HG03196 (cell line): ENCODE measurements at regions not wholly inside any gene's neighbourhood (a gene's known extent, or its start where the extent isn't known, plus 50 kb on each side); places are given as distances from the start of the nearest gene placed in this dataset.

Experiments used
- ATAC-seq: cut with Tn5 transposase; IDR thresholded peaks from one replicate; pipeline ENCODE4 v1.9.1; 2021; ENCODE audit not compliant: unreplicated experiment

DNA sequence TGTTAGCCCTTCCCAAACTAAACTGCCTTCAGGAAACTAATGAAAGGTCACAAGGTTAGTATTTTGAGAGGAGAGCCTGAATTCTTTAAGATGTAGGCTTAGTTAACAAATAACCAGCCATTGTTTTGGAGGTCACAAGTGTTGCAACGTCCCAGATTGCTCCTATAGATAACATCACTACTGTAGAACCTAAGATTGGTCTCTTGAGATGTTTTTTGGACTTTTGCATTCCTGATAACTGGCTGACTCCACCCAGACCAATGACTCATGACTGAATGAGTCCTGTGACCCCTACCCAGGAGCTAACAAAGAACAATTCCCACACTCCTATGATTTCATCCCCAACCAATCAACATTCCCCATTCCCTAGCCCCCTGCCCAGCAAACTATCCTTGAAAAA lies 178.8 kb downstream of the SCP2D1 start:
- ATAC-seq = no peak

DNA sequence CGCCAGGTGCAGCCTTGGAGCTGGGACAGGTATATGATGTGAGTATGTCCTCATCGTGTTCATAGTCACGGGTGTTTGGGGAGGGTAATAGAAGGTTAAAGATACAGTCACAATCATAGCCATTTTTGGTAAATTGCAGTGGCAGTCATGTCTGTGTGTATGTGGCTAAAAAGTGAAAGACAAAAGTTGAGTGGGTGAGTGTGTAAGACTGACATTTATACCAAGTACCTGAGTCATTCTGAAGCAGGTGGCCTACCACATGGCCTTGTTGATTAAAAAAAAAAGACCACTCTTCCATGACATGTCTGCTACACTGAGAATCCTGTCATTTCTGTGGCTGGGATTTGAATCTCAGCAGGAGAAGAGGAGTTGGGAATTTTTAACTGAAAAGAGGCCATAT lies 181.9 kb downstream of the SCP2D1 start:
- ATAC-seq = no peak

DNA sequence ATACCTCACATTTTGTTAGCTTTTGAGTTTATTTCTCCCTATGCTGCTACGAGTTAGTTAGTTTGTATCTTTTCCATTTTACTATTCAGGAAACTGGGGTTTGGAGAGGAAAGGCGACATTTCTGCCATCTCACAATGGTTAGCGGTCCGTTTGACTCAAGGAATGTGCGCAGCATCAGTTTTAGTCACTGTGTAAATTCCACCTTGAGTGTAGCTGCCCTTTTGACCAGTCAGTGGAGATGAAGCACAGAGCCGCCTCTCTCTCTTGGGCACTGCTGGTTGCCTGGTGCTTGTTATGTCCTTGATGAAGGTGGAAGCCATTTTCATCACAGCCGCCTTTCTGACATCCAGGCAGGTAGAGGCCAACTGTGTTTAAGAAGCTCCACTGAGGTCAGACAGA lies 185.5 kb downstream of the SCP2D1 start:
- ATAC-seq = no peak

DNA sequence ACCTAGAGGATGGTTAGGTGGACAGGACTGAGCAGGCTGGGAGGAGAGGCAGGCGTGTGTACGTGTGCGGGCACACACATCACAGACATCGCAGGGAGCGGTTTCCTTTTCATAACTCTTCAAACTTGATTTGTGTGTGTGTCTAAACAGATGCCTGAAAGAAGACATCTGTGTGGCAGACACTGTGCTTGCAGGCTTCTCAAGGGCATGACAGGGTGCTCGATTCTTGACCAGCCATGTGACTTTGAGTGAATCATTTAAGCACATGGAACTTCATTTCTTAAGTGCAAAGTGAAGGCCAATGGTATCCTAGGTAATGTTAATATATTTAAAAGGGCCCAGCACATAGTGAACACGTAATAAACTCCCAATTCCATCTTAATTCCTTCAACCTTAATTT lies 186.5 kb downstream of the SCP2D1 start:
- ATAC-seq = no peak

DNA sequence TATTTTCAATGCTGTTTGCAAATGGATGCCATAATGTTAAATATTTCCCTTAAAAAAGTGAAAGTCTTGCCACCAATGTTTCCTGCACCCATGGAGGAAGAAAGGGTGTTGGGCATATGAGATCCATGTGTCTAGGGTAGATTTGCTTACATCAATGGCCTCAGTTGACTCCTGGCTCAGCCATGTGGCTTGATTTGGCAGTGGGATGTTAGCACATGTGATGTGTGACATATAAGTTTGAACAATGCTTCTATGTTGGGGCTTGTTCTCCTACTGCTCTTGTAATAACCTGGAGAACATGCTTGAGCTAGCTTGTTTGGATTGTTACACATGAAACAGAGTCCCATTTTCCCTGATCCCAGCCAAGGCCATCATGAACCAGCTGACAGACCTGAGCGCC lies 187.6 kb downstream of the SCP2D1 start:
- no peak for ATAC-seq

DNA sequence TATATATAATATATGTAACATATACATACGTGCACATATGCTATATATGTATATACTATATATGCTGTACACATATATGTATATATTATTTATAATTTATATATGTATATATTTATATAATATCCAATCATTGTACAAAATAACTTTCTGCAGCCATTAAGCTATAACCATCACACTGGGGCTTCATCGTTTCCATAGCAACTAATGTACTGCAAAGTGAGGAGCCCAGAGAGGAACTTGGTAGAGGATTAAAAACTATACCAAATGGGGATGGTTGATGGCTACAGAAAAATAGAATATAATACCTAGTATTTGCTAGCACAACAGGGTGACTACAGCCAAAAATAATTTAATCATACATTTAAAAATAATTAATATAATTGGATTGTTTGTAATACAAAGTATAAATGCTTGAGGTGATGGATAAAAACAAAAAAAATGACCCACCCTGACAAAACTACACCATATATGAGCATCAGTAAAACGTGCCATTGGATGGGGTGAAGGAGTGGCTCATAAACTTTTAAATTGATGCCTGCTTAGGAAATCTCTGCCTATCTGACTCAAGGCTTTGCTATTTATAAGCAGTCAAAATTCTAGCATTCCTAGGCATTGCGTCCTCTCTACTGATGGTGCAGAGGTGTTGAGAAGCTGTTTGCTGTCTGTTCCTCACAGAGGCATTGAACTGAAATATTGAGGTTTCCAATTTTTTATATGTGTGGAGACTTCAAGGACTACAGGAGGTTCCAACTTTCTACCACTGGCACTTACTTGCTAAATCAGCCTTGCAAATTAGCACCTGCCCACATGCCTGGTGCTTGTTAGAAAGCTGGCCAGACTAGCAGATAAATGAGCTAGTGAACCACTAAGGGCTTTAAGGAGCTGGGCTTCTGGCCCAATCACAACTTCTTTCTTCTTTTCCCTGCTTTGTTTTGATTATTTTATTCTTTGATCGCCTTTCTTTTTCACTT lies 190.1 kb downstream of the SCP2D1 start:
- ATAC-seq = no peak

DNA sequence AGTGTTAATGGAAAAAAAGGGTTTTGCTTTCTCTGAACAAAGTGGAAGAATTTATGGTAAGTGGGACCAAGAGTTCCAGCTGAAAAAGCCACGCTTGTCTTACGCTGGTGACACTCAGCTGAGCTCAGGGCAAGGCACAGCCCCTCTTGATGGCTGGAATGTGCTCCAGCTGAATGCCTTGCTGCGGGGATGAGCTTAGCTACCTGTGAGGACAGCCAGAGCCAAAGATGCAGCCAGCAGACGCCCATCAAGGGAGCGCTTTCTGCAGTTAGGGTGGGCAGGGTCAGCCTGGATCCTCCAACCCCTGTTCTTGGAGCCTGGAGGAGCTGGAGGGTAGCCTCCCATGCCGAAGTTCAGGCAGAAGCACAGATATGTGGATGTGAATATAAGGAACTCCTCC lies 191.4 kb downstream of the SCP2D1 start:
- no peak for ATAC-seq

DNA sequence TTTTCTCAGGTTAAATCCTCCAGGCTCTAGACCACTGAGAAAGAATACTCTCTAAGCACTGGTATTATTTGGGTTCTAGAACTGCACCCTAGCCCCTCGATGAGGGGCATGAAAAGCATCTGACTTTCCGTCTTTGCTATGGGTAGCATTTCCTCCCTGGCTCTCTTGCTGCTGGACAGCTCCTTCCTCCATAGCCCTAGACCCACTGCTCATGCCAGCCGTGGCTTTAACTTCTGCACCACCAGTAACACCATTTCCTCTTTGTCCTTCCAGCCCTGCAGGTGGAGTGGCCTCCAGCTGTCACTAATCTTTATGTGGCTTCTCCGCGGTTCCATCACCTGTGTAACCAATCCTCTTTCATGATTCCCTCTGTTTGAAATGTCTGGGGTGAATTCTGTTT lies 194.9 kb downstream of the SCP2D1 start:
- no peak for ATAC-seq

DNA sequence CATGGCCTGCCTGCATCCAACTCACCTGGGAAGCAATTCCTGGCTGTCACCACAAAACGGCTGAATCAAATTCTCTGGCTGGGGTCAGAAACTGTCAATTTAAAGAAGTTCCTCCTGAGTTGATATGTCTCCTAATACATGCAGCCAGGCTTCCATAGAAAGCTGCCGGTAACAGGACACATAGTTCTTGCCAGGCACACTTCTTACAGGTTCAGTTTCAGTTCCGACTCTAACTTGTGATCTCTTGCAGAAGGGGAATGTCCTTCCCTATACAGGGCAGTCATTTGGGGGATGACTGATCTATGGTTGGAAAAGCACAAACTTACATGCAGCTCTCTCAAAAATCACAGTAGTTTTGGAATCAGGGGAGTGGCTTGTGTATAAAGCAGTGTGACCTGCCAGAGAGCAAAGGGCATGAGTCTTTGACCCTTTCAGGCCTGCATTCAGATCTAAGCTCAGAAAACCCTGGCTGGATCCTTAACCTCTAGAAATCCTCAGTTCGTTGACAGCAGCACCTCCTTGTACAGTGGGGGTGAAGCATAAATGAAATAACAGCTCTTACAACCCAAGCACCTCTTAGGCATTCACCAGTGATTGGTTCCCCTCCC lies 195.6 kb downstream of the SCP2D1 start:
- no peak for ATAC-seq

DNA sequence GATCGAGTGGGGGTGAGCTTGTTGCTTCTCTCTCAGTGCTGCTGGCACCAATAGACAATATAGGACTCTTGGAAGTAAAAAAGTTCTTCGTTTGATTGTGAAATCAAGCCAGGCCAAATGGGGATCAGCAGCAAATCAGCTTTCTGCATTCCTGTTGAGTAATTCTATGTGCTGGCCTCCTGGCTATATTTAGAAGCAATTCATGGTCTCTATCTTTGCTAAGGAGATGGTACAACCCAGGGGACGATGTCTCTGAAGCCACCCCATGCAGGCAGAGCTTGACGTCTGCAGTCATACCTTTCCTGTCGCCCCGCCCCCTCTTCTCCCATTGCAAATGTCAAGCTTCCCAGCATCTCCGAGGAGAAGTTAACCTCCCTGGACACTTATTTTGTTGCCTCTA lies 199.1 kb downstream of the SCP2D1 start:
- no peak for ATAC-seq

DNA sequence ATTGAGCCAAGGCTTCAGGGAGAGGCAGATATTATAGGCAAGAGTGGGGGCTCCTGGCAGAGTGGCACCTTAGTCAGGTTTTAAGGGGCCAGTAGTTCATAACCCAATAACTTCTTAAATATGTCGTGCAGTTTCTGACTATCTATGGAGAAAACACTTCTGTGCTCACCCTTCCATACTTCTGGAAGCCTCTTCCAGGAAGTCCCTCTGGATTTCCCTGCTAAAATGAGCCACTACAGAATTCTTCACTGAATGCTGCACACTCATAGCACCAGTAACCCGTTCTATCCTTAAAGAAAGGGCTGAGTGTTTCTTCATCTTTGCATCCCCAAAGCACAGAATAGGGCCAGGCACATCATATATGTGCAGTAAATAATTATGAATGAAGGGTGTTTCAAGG lies 198.5 kb upstream of the SLC24A3 start:
- no peak for ATAC-seq

DNA sequence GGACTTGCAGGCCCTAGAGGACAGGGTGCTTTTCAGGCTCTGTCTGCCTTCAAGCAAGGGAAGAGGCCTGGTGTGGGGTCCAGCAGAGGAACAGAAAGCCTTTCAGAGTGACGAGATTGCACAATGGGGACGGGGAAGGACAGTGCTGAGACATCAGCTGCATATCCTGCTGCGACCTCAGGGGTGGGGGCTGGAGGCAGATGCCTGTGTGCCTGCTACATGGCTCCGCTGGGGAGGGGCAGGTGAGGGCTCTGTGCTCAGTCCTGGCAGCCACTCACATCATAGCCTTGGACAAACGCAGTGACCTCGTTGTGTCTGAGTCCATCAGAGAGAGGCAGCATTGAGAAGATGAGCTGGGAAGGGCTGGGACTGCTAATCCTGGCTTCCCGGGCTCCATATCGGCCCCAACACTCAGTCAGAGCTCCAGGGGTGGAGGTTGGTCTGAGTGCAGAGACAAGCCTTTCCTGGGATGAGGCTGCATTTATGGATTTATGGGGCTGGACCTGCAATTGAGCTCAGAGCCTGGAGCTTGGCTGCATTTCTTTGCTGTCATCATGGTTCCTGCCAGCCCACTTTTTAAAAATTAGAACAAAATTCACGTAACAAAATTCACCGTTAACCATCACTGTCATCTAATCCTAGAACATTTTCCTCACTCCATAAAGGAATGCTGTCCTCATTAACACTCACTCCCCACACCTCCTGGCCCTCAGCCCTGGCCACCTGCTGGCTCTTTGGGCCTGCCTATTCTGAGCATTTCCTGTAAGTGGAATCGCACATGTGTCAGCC lies 196.9 kb upstream of the SLC24A3 start:
- ATAC-seq = no peak

DNA sequence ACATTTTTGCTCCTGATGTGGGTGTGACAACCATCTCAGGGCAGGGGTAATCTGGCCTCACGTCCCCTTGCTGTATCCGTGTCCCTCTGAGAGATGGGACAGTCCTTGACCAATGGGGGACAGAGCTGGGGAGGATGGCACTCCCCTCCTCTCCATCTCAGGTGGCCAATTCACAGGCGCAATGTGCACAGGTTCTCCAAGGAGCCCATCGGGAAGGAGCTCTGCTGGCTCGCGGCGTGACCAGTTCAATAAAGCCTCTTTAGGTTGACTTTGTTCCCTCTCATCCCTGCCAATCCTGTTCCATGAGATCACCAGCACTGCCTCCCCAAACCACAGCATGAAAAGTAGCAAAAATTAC lies 196.3 kb upstream of the SLC24A3 start:
- ATAC-seq = no peak

DNA sequence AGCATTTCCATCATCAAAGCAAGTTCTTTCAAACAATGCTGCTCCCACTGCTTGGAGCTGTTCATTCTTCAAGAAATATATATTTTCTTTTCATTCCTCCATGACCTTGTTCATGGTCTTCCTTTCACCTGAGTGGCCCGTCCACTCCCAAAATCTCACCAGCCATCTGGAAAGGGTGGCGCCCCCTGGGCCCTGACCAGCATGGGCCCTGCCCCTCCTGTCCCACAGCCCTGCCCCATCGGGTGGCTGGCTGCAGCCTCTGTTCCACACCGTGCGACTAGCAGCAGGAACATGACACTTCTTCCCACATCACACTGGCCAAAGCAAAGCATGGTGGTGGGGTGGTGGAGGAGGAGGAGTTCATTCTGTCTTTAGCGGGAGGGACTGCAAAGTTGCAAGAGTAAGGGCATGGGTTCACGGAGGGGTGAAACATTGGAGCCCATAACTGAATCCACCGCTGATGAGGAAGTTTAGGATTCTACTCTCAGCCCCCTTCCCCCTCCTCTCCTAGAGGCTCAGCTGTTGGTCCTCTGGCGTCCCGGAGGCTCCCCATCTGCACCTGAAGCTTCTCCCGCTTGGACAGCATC lies 195.2 kb upstream of the SLC24A3 start:
- no peak for ATAC-seq

DNA sequence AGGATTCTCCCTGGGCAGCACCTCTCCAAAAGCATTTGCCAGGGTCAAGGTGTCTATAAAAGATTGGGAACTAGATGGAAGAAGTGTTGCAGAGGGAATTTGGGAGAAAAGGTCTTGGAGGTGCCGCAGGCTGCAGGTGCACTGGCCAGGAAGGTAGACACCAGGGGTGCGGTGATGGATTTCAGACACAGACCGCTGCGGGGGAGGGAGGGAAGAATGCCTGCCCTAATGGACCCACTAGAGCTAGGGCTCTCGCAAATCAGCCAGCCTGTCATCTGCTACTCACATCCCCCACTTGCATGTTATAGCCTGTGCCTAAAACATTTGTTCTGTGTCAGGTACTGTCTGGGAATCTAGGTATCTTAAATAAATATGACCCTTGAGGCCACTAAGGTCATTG lies 193.6 kb upstream of the SLC24A3 start:
- no peak for ATAC-seq

DNA sequence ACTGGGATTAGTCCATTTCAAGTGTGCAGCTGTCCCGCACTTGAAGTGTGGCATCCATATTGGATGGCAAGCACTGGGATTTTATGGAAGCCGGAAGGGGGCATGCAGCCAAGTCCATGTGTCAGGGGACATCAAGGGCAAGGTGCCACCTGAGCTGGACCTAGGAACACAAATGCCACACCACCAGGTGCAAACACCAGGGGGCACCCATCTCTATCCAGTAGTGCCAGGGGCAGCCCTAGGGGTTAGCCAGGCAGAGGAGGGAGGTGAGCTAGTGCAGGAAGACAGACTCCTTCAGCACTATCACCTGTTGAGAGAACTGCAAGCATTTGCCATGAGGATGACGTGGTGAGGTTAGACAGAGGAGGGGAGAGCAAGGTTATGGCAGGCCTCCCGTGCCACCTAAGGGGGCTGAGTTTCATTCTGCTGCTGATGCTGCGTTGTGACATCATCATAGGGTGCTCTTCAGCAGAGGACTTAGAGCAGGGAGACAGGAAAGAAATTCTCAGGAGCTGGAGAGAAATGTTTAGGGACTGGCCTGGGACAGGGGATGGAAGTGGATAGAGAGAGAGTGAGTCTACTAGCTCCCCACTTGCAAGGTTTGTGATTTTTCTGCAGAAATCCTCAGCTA lies 192.6 kb upstream of the SLC24A3 start:
- no peak for ATAC-seq

DNA sequence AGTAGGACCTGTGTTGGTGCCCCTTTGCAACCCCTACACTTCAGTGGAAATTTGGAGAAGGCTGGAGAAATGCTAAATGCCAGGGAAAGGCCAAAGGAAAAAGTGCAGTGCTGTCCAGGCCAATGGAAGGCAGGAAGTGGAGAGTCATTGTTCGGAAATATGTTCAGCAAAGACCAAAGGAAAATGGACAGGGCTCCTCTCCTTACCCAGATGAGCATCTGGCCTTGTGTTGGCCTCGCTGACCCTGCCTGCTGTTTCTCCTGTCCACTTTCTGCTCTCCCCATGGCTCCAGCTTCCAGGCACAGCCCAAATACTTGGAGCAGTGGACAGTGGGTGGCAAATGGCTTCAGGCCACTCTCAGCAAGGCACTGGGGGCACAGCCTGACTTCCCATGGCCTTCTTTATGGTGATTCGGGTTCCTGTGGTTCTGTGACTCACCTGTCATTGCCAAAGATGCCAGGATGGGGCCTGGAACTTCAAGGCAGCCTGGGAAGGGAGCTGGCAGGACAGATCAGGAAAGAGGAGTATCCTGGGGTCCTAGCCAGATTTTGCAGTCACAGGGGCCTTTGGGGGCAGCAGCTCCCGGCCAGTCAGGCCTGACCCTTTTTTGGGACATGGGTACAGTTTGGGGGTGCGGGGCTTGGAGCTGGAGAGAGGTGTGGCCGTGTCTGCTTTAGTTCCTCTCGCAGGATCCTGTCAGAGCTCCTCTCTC lies 190.9 kb upstream of the SLC24A3 start:
- no peak for ATAC-seq

DNA sequence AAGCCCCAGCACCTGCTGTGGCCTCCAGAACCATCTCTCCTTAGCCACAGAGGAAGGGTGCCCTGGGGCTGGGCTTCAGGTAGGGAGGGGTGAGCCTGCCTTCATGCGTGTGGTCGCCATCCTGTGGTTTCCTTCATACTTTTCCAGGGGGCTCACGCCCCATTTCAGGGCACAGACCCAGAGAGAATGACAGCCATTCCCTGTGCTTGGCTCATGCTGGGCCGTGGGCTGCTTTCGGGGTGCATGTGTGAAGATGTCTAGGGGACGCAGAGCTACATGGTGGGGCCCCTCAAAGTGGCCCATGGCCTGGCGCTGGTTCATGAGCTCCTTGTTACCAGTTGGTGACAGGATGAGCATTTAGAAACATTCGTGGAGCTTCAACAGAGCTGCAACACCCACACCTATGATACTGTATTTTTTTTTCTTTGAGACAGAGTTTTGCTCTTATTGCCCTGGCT lies 190.3 kb upstream of the SLC24A3 start:
- ATAC-seq = no peak

DNA sequence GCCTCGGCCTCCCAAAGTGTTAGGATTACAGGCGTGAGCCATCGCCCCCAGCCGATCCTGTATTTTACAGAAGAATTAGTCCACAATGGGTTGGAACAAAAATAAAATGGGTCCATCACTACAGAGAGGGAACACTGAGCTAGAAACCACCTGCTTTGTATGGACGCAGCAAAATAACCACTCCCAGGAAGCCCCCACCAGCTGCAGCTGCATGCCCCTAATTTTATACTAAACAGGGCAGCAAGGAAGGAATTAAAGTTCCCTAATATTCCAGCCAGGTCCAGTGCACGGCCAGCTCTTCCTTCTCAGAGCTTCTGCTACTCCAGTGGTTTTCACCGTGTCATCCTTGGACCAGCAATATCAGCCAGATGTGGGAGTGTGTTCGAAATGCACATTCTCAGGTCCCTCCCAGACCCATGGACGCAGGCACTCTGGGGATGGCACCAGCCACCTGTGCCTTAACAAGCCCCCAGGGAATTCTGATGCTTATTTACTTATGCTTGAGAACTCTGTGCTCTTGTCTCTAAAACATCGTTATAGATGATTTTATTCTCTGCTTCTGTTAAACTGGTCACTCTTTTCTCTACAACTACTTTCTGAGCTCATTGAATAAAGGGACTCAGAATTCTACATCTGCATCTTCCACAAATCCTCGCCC lies 189.5 kb upstream of the SLC24A3 start:
- ATAC-seq = no peak
